GM23338 (cell line): ENCODE measurements at regions not wholly inside any gene's neighbourhood (a gene's known extent, or its start where the extent isn't known, plus 50 kb on each side); places are given as distances from the start of the nearest gene placed in this dataset.

Experiments used
- ETS1 ChIP-seq: IDR thresholded peaks from 2 replicates; pipeline ENCODE4 v1.6.1; 2016; ENCODE audit warnings: antibody characterized with exemption
- POLR2AphosphoS5 ChIP-seq: IDR thresholded peaks from 2 replicates; pipeline ENCODE4 v1.6.1; 2016; ENCODE audit warnings: antibody characterized with exemption, low read depth
- TF ChIP-seq, protein P1 (sequence below), 2 experiments: fragments of 200-600 bp in 1 of 2; sonication (generic) in 1 of 2; conservative IDR thresholded peaks; 2 replicates each; pipeline versions ENCODE4 v1.5.1 to v1.6.1; 2016 to 2017; ENCODE audit warnings: antibody characterized with exemption in 2 of 2, low read depth in 2 of 2, mild to moderate bottlenecking in 2 of 2, moderate library complexity in 1 of 2
- TF ChIP-seq, protein P2 (sequence below): IDR thresholded peaks from one replicate; pipeline ENCODE4 v1.6.1; 2018; ENCODE audit warnings: antibody characterized with exemption; ENCODE audit not compliant: unreplicated experiment

DNA sequence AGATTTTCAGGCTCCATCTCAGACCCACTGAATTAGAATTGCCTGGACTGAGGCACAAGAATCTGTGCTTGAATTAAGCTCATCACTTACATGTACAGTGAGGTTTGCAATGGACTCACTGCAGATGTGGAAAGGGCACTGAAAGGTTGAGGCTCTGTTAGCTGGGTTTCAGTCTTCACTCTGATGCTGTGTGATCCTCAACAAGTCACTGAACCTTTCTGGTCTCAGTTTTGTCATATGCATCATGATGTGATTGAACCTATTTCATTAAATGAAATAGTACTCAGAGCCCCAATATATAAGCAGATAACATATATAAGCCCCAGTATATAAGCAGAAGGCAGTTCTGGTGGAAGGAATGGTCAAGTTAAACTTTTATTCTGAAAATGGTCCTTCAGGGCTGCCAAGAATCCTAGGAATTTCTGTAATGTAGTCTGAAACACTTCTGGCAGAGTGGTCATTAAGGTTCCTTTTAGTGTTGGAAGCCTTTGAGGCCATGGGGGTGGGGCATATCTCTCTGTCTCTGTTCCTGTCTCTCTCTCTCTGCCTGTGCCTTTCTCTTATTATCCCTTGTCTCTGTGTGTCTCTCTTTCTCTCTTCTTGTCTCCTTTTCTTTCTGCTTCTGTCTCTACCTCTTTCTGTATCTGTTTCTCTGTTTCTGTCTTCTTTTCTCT, 110.4 kb downstream of the ADCYAP1 start:
- TF ChIP-seq POLR2AphosphoS5 (no peak), ETS1 (no peak)
- TF ChIP-seq, protein P1, sequence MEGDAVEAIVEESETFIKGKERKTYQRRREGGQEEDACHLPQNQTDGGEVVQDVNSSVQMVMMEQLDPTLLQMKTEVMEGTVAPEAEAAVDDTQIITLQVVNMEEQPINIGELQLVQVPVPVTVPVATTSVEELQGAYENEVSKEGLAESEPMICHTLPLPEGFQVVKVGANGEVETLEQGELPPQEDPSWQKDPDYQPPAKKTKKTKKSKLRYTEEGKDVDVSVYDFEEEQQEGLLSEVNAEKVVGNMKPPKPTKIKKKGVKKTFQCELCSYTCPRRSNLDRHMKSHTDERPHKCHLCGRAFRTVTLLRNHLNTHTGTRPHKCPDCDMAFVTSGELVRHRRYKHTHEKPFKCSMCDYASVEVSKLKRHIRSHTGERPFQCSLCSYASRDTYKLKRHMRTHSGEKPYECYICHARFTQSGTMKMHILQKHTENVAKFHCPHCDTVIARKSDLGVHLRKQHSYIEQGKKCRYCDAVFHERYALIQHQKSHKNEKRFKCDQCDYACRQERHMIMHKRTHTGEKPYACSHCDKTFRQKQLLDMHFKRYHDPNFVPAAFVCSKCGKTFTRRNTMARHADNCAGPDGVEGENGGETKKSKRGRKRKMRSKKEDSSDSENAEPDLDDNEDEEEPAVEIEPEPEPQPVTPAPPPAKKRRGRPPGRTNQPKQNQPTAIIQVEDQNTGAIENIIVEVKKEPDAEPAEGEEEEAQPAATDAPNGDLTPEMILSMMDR (conservative IDR thresholded peaks at IDR 0.05; ENCODE audit: low read depth in 2 of 2) = no peak
- TF ChIP-seq, protein P2, sequence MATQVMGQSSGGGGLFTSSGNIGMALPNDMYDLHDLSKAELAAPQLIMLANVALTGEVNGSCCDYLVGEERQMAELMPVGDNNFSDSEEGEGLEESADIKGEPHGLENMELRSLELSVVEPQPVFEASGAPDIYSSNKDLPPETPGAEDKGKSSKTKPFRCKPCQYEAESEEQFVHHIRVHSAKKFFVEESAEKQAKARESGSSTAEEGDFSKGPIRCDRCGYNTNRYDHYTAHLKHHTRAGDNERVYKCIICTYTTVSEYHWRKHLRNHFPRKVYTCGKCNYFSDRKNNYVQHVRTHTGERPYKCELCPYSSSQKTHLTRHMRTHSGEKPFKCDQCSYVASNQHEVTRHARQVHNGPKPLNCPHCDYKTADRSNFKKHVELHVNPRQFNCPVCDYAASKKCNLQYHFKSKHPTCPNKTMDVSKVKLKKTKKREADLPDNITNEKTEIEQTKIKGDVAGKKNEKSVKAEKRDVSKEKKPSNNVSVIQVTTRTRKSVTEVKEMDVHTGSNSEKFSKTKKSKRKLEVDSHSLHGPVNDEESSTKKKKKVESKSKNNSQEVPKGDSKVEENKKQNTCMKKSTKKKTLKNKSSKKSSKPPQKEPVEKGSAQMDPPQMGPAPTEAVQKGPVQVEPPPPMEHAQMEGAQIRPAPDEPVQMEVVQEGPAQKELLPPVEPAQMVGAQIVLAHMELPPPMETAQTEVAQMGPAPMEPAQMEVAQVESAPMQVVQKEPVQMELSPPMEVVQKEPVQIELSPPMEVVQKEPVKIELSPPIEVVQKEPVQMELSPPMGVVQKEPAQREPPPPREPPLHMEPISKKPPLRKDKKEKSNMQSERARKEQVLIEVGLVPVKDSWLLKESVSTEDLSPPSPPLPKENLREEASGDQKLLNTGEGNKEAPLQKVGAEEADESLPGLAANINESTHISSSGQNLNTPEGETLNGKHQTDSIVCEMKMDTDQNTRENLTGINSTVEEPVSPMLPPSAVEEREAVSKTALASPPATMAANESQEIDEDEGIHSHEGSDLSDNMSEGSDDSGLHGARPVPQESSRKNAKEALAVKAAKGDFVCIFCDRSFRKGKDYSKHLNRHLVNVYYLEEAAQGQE = no peak
